Type B pancreatic cell (in vitro differentiated cells): ENCODE measurements at regions not wholly inside any gene's neighbourhood (a gene's known extent, or its start where the extent isn't known, plus 50 kb on each side); places are given as distances from the start of the nearest gene placed in this dataset.

ENCODE experiments used
- DNase-seq: peaks from one replicate; pipeline ENCODE4 v3.0.0; 2021; ENCODE audit warnings: mixed read lengths; ENCODE audit not compliant: unreplicated experiment; ENCODE audit errors: extremely low spot score
- H3K27ac Mint-ChIP-seq: 2 replicates; pipeline ENCODE4 v1.8.0; 2021; ENCODE audit warnings: mild to moderate bottlenecking, mixed read lengths
- H3K27me3 Mint-ChIP-seq: 2 replicates; pipeline ENCODE4 v1.8.0; 2021; ENCODE audit warnings: mixed read lengths
- H3K36me3 Mint-ChIP-seq: 2 replicates; pipeline ENCODE4 v1.8.0; 2021; ENCODE audit warnings: mixed read lengths
- H3K4me1 Mint-ChIP-seq: one replicate; pipeline ENCODE4 v1.8.0; 2021; ENCODE audit warnings: mixed read lengths; ENCODE audit not compliant: unreplicated experiment
- H3K4me3 Mint-ChIP-seq: 2 replicates; pipeline ENCODE4 v1.8.0; 2021; ENCODE audit warnings: mild to moderate bottlenecking, mixed read lengths
- H3K9me3 Mint-ChIP-seq: 2 replicates; pipeline ENCODE4 v1.8.0; 2021; ENCODE audit warnings: mixed read lengths
- TF ChIP-seq, protein P1 (sequence below): fragments of 200-600 bp; sonication (generic); conservative IDR thresholded peaks from 2 replicates; pipeline ENCODE4 v1.5.0; 2021; ENCODE audit warnings: antibody characterized with exemption, mild to moderate bottlenecking

GRCh38 chr5:34570721-34571676 is 85.1 kb upstream of the RAI14 start:
- TF ChIP-seq, protein P1, sequence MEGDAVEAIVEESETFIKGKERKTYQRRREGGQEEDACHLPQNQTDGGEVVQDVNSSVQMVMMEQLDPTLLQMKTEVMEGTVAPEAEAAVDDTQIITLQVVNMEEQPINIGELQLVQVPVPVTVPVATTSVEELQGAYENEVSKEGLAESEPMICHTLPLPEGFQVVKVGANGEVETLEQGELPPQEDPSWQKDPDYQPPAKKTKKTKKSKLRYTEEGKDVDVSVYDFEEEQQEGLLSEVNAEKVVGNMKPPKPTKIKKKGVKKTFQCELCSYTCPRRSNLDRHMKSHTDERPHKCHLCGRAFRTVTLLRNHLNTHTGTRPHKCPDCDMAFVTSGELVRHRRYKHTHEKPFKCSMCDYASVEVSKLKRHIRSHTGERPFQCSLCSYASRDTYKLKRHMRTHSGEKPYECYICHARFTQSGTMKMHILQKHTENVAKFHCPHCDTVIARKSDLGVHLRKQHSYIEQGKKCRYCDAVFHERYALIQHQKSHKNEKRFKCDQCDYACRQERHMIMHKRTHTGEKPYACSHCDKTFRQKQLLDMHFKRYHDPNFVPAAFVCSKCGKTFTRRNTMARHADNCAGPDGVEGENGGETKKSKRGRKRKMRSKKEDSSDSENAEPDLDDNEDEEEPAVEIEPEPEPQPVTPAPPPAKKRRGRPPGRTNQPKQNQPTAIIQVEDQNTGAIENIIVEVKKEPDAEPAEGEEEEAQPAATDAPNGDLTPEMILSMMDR, result no peak
- H3K9me3 Mint-ChIP-seq, result no peaks in the 10 kb centered on the region
- H3K4me3 Mint-ChIP-seq, result peak overlapping the region; percentile 67
- no peaks in the 10 kb centered on the region for H3K27me3 Mint-ChIP-seq
- H3K36me3 Mint-ChIP-seq, result no peaks in the 10 kb centered on the region
- peak overlapping the region; percentile 70 for H3K27ac Mint-ChIP-seq
- H3K4me1 Mint-ChIP-seq, result peaks cover 17% of the 10 kb centered on the region
- DNase-seq, result no peak

- no peak for DNase-seq
- Mint-ChIP-seq H3K4me3 (no peak overlapping the region), H3K27me3 (no peaks in the 10 kb centered on the region), H3K9me3 (no peaks in the 10 kb centered on the region), H3K27ac (no peak overlapping the region), H3K36me3 (no peaks in the 10 kb centered on the region), H3K4me1 (peaks cover 17% of the 10 kb centered on the region)
- TF ChIP-seq, protein P1, result no peak
Observed at GRCh38 chr5:34571677-34572041, 84.5 kb upstream of the RAI14 start.

- Mint-ChIP-seq H3K9me3 (peaks cover 6% of the 10 kb centered on the region), H3K4me1 (peaks cover 17% of the 10 kb centered on the region), H3K4me3 (no peak overlapping the region)
Observed at GRCh38 chr5:34574936-34575467, 81.1 kb upstream of the RAI14 start.

GRCh38 chr5:34576891-34577666 is 79.0 kb upstream of the RAI14 start:
- DNase-seq, result no peak
- H3K27me3 Mint-ChIP-seq, result no peaks in the 10 kb centered on the region
- no peak overlapping the region for H3K4me3 Mint-ChIP-seq
- peaks cover 6% of the 10 kb centered on the region for H3K9me3 Mint-ChIP-seq
- H3K4me1 Mint-ChIP-seq, result peaks cover 5% of the 10 kb centered on the region
- no peak overlapping the region for H3K27ac Mint-ChIP-seq
- TF ChIP-seq, protein P1, result no peak
- no peaks in the 10 kb centered on the region for H3K36me3 Mint-ChIP-seq

More at GRCh38 chr5:34574936-34575467, 81.1 kb upstream of the RAI14 start:
- H3K27ac Mint-ChIP-seq, result no peak overlapping the region
- no peaks in the 10 kb centered on the region for H3K27me3 Mint-ChIP-seq
- no peak for DNase-seq
- TF ChIP-seq, protein P1, result no peak
- no peaks in the 10 kb centered on the region for H3K36me3 Mint-ChIP-seq

DNA sequence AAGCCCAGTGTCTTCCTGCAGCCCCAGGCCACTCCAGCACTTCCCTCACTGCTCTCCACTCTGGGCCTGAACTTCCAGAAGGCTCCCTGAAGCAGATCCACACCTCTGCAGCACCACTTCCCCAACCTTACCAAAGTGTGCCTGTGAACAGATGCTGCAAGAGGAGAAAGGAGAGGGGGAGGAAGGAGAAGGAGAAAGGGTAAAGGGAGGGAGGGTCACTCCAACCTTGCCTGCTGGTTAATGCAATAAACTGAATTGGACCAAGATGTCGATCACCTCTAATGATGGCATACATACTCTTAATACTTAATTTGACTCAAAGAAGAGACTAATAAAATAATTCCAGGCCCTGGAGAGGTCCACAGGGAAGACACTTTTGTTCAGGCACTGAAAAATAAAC is 77.2 kb upstream of the RAI14 start:
- H3K27ac Mint-ChIP-seq, result no peak overlapping the region
- H3K36me3 Mint-ChIP-seq, result no peaks in the 10 kb centered on the region
- no peak overlapping the region for H3K4me3 Mint-ChIP-seq
- peaks cover 5% of the 10 kb centered on the region for H3K4me1 Mint-ChIP-seq
- no peak for DNase-seq
- TF ChIP-seq, protein P1, result no peak
- no peaks in the 10 kb centered on the region for H3K27me3 Mint-ChIP-seq
- peaks cover 6% of the 10 kb centered on the region for H3K9me3 Mint-ChIP-seq
